SK-N-MC (cell line): ENCODE measurements at regions not wholly inside any gene's neighbourhood (a gene's known extent, or its start where the extent isn't known, plus 50 kb on each side); places are given as distances from the start of the nearest gene placed in this dataset.

Source experiments
- DNase-seq: peaks from one replicate; pipeline ENCODE4 v3.0.0-alpha.2; 2011; ENCODE audit warnings: low read depth, low spot score
- H3K27ac ChIP-seq: fragments of 200-600 bp; sonication (generic); 2 replicates; pipeline ENCODE4 v1.5.1; 2016; ENCODE audit warnings: mixed run types
- H3K36me3 ChIP-seq: fragments of 200-600 bp; sonication (generic); 2 replicates; pipeline ENCODE4 v1.6.1; 2017; ENCODE audit warnings: antibody characterized with exemption, low read length, mixed read lengths; ENCODE audit not compliant: insufficient read depth
- H3K4me3 ChIP-seq: fragments of 200-600 bp; sonication (generic); 2 replicates; pipeline ENCODE4 v1.5.1; 2016
- H3K9ac ChIP-seq: fragments of 200-600 bp; sonication (generic); 2 replicates; pipeline ENCODE4 v1.8.0; 2017; ENCODE audit warnings: mixed run types, mixed read lengths; ENCODE audit not compliant: insufficient read length
- H3K9me3 ChIP-seq: fragments of 200-600 bp; sonication (generic); 2 replicates; pipeline ENCODE4 v1.6.1; 2017; ENCODE audit warnings: low read depth, mild to moderate bottlenecking, antibody characterized with exemption, low read length, moderate library complexity, mixed read lengths
- EZH2 ChIP-seq: fragments of 200-600 bp; sonication (generic); IDR thresholded peaks from one replicate; pipeline ENCODE4 v1.6.1; 2017; ENCODE audit warnings: antibody characterized with exemption
- FOXP2 ChIP-seq: optimal IDR thresholded peaks from 2 replicates; pipeline ENCODE3; 2011; ENCODE audit warnings: mild to moderate bottlenecking, moderate library complexity; ENCODE audit not compliant: insufficient read depth; ENCODE audit errors: extremely low read length, control extremely low read depth
- POLR2AphosphoS5 ChIP-seq: IDR thresholded peaks from 2 replicates; pipeline ENCODE4 v1.6.1; 2012; ENCODE audit warnings: mild to moderate bottlenecking, low read depth, low read length, borderline replicate concordance

GRCh38 chr16:73636196-73636595, 588.3 kb upstream of the ZFHX3 start:
- no peaks in the 10 kb centered on the region for H3K9me3 ChIP-seq
- no peak overlapping the region for H3K4me3 ChIP-seq
- no peaks in the 10 kb centered on the region for H3K36me3 ChIP-seq
- H3K9ac ChIP-seq = no peak overlapping the region
- DNase-seq = no peak
- H3K27ac ChIP-seq = no peak overlapping the region
- TF ChIP-seq EZH2 (no peak), FOXP2 (no peak), POLR2AphosphoS5 (no peak)

DNA sequence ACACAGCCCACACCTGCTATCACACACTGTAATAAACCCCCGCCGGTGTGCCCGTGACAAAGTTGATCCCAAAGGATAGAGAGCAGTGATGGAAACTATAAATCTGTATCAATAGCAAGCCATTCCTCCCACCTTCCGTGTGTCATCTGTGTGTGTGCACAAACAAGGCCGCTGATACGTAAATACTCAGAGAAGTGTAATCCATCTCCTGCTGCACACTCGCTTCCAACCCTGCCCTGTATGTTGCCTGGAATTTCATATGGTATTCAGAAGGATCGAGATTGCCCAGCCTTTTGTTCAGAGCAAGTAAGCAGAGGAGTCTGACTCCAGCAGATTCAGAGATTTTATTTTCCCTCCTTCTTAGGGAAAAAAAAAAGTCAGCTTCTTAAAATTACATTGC, 581.1 kb upstream of the ZFHX3 start:
- no peak for DNase-seq
- no peak overlapping the region for H3K4me3 ChIP-seq
- no peak overlapping the region for H3K27ac ChIP-seq
- no peaks in the 10 kb centered on the region for H3K9me3 ChIP-seq
- TF ChIP-seq POLR2AphosphoS5 (no peak), EZH2 (no peak), FOXP2 (no peak)
- H3K36me3 ChIP-seq = no peaks in the 10 kb centered on the region
- no peak overlapping the region for H3K9ac ChIP-seq

DNA sequence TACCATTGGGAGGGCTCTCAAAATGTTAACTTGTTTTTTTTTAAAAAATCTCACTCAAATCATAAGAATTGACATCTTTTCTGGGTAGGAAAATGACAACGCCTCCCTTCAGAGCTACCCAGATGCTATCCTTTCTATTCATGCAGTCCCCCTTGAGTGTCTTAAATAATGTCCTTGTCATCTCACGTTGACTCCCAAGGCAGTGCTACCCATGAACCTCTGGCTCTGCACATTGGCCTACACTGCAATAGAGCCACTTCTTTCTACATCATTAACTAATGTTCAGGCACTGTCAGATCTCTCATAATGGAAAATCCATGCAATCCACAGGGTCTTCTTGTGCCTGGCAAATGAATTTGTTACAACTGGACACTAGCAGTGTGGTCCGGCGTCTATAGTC, 569.8 kb upstream of the ZFHX3 start:
- no peak overlapping the region for H3K9ac ChIP-seq
- DNase-seq = no peak
- TF ChIP-seq EZH2 = no peak
- TF ChIP-seq FOXP2 = no peak
- TF ChIP-seq POLR2AphosphoS5 = no peak
- H3K27ac ChIP-seq = no peak overlapping the region
- H3K4me3 ChIP-seq = no peak overlapping the region
- H3K36me3 ChIP-seq = no peaks in the 10 kb centered on the region
- H3K9me3 ChIP-seq = no peaks in the 10 kb centered on the region

DNA sequence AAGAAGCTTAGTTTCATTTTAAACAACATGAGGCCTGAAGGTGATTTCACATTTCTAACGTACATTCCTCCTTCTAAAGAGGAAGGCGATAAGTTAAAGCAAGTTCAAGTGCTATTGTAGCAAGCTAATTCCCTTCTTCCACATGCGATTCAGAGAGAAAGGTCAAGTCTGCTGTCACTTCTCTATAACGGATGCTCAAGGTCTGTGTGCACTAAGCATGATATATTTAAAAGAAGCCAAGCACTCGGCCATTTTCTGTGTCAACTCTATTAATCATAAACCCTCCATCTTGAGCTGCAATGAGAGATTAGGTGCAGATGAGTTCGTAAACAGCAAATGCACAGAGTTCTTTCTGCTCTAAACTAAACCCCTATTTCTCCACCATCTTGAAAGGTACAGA, 568.8 kb upstream of the ZFHX3 start:
- no peak overlapping the region for H3K27ac ChIP-seq
- H3K36me3 ChIP-seq = no peaks in the 10 kb centered on the region
- H3K9me3 ChIP-seq = no peaks in the 10 kb centered on the region
- no peak overlapping the region for H3K4me3 ChIP-seq
- TF ChIP-seq EZH2 (no peak), FOXP2 (no peak), POLR2AphosphoS5 (no peak)
- DNase-seq = no peak
- no peak overlapping the region for H3K9ac ChIP-seq

DNA sequence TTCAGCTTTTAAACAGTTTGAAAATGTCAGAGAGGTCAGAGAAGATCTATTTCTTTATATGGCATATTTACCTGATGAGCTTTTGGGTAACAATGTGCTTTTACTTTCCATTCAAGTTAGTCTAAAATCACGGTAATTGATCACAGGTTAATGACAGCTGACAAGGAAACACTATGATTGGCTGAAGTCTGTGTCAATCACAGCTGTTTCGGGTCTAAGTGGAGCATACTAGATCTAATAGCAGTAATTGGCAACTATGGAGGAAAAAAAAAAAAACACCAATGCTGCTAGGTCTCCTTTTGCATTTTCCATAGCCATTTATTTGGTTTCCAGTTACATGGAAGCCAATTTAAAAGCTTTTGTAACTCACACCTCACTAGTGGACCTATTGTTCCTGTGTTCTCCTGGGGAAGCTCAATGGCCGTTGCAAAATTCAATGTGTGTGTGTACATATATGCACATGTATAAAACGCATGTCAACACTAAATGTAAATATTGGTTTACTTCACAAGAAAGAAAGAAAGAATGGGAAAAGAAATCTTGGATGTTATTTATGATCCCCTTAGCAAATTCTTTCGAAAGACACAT, 568.3 kb upstream of the ZFHX3 start:
- Histone ChIP-seq H3K36me3 (no peaks in the 10 kb centered on the region), H3K4me3 (no peak overlapping the region), H3K9ac (no peak overlapping the region), H3K27ac (no peak overlapping the region), H3K9me3 (no peaks in the 10 kb centered on the region)
- DNase-seq = no peak
- TF ChIP-seq POLR2AphosphoS5 (no peak), EZH2 (no peak), FOXP2 (no peak)

GRCh38 chr16:73615071-73615940, 567.4 kb upstream of the ZFHX3 start:
- no peak for TF ChIP-seq FOXP2
- TF ChIP-seq EZH2 = no peak
- no peak for TF ChIP-seq POLR2AphosphoS5
- Histone ChIP-seq H3K9ac (no peak overlapping the region), H3K36me3 (no peaks in the 10 kb centered on the region), H3K9me3 (no peaks in the 10 kb centered on the region), H3K4me3 (no peak overlapping the region), H3K27ac (no peak overlapping the region)
- DNase-seq = no peak

- H3K9ac ChIP-seq = no peak overlapping the region
- H3K4me3 ChIP-seq = no peak overlapping the region
- H3K9me3 ChIP-seq = no peaks in the 10 kb centered on the region
- DNase-seq = no peak
- TF ChIP-seq EZH2 (no peak), POLR2AphosphoS5 (no peak), FOXP2 (no peak)
- no peaks in the 10 kb centered on the region for H3K36me3 ChIP-seq
- no peak overlapping the region for H3K27ac ChIP-seq
Observed at GRCh38 chr16:73614131-73614530, 566.2 kb upstream of the ZFHX3 start.

- Histone ChIP-seq H3K9me3 (no peaks in the 10 kb centered on the region), H3K4me3 (no peak overlapping the region), H3K9ac (no peak overlapping the region), H3K27ac (no peak overlapping the region), H3K36me3 (no peaks in the 10 kb centered on the region)
- TF ChIP-seq FOXP2 (no peak), EZH2 (no peak), POLR2AphosphoS5 (no peak)
- no peak for DNase-seq
Observed at GRCh38 chr16:73610605-73611156, 562.8 kb upstream of the ZFHX3 start.

GRCh38 chr16:73610160-73610559, 562.2 kb upstream of the ZFHX3 start:
- no peak overlapping the region for H3K27ac ChIP-seq
- no peak overlapping the region for H3K4me3 ChIP-seq
- no peaks in the 10 kb centered on the region for H3K9me3 ChIP-seq
- TF ChIP-seq FOXP2 = no peak
- no peak for TF ChIP-seq EZH2
- TF ChIP-seq POLR2AphosphoS5 = no peak
- DNase-seq = no peak
- H3K36me3 ChIP-seq = no peaks in the 10 kb centered on the region
- no peak overlapping the region for H3K9ac ChIP-seq
